B cell (primary cell): ENCODE measurements at regions not wholly inside any gene's neighbourhood (a gene's known extent, or its start where the extent isn't known, plus 50 kb on each side); places are given as distances from the start of the nearest gene placed in this dataset.

ENCODE experiments used
- CTCF ChIP-seq: fragments of 200-600 bp; IDR thresholded peaks from one replicate; pipeline ENCODE4 v1.8.0; 2022; ENCODE audit warnings: antibody characterized with exemption, mild to moderate bottlenecking
- EZH2 ChIP-seq: IDR thresholded peaks from 2 replicates; pipeline ENCODE4 v1.6.1; 2012; ENCODE audit warnings: borderline replicate concordance, low read depth, mild to moderate bottlenecking, moderate library complexity, low read length; ENCODE audit not compliant: insufficient read depth, poor library complexity, severe bottlenecking

GRCh38 chr2:234258562-234259141 lies 208.2 kb downstream of the SPP2 start:
- TF ChIP-seq EZH2 (no peak), CTCF (no peak)
